OCI-M2 (cell line): ENCODE measurements at regions not wholly inside any gene's neighbourhood (a gene's known extent, or its start where the extent isn't known, plus 50 kb on each side); places are given as distances from the start of the nearest gene placed in this dataset.
"Not testable (repeated sequence)": the region's sequence is repeated elsewhere in the genome, so short reads cannot be mapped to it uniquely, and the experiment has no call there.

Source experiments
- DNase-seq: peaks from one replicate; lab custom pipeline; 2025; ENCODE audit not compliant: unreplicated experiment; lab: John Stamatoyannopoulos, UW

DNA sequence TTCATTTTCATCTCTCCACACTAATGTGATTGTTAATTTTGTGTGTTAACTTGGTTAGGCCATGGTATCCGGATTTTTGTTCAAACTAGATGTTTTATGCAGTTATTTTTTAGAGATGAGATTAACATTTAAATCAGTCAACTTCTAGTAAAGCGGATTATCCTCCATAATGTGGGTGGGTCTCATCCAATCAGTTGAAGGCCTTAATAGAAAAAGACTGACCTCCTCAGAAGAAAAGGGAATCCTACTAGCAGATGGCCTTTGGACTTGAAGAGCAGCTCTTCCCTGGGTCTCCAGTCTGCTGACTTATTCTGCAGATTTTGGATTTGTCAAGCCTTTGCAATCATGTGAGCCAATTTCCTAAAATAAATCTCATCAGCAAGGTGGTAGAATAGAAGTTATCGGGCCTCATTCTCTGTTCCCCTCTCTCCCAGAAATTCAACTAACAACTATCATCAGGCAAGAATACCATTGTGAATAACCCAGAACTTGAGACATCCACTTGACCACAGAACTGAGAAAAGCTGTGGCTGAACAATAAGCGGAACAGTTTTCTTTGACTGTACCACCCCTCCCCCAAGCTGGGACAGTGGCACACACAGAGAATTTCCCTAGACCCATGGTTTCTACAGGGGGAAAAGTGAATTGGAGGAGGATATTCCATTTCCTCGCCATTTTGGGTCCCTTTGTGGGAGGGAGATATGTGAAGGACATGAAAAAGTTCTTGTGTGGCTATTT lies 323.0 kb downstream of the UTRN start:
- no peak for DNase-seq

DNA sequence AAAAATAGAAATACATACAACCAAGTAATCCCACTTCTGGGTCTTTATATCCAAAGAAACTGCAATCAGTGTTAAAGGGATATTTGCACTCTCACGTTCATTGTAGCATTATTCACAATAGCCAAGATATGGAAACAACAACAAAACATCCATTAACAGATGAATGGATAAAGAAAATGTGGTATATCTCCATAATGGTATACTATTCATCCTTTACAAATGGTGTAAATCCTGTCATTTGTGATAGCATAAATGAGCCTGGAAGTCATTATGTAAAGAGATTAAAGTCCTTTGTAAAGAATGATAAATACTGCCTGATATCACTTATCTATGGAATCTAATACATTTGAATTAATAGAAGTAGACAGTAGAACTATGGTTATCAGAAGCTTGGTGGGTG lies 327.7 kb downstream of the UTRN start:
- no peak for DNase-seq

DNA sequence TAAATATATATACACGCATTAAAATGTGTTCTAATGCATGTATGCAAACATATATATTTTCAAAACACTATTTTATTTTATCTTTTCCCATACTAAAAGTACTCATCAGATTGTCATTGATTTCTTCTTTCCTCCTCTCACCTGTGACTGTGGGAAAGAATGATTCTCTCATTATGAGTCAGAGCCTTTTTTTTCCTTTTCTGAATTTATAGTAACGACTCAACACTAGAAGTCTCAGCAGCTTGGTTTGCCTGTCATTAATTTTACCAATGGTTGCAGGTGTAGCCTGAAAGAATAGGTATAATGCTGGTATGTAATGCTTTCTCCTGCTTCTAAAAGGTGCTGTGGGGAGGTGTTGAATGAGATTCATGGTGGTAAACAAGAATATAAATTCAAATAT lies 328.7 kb downstream of the UTRN start:
- no peak for DNase-seq

DNA sequence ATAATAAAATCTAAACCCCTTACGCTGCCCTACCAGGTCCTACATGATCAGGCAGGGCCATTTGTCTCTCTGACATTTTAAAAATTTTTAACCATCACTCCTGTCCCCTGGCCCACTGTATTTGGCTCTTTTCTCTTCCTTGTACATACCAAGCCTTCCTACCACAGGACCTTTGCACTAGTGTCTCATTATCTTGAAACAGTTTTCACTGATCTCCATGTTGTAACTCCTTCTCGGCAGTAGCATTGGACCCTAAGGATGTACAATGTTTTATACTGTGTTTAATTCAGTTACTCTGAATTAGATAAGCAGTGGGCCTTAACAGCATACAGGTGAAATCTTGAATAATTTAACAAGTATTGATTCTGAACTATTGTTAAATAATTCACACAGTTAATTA lies 330.7 kb downstream of the UTRN start:
- no peak for DNase-seq

DNA sequence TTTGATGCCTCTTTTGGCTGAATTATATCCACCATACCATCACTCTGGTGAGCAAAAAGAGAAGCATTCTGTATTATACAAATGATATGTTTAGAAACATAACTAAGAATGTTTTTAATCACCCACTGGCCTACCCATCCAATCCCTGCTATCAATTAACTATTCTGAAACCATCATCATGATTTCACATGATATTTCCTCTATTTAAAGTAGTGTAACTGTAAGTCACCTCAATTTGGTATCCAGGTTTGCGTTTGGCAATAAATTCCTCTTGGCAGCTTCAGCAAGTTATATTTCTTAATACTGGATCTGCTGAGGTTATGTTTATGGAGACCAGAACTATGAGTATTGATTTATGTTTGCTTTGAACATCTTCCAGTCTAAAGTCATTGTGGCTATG lies 332.1 kb downstream of the UTRN start:
- no peak for DNase-seq

DNA sequence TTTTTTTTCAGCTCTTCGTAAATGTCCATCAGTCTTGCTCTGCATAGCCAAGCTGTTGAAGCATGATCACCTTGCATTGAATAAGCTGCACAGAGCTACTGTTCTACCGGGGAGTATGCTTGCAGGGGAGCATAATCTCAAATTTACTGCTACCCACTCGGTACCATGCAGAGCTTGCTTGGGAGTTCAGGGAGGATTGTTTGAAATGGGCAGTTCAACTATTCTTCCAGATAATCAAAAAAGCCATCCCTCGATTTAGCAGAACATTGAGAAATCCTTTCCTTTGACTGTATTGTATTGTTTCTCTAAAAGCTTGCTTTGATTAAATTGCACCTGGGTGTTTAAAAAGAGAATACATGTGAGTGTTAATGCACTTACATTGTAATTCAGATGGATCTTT lies 332.6 kb downstream of the UTRN start:
- DNase-seq = no peak

DNA sequence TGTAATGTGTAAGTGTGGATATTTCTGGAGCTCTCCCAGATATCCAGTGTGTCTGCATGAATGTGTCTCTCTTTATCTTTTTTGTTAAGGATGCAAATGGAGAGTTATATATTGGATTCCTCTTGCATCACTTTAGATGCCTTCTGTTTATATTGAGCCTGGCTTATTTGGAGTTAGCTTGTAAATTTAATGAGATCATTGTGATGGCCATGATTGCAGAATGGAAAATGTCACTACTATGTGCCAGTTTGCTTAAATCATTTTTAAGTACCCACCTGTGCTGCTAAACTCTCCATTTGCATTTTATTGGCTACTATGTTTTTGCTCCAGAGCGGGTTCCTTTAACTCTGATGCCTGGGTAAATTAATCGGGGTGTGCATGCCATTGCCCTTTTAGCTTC lies 334.8 kb downstream of the UTRN start:
- DNase-seq = no peak

DNA sequence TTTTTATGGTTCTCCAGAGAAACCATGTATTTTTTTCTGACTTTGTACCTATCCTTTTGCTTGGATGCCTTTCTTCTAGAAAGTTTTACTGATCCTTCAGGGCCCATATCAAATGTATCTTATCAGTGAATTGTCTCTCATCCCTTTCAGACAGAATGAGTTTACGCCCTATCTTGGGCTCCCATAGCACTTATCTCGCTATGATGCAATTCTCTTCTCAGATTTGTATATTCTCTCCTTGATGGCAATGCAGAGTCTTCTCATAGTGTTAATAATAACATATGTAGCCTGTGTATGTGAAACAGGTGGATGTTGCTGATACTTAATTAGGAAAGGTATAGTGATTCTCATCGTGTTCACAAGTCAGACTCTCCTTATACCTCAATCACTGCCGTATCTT lies 336.2 kb downstream of the UTRN start:
- no peak for DNase-seq

DNA sequence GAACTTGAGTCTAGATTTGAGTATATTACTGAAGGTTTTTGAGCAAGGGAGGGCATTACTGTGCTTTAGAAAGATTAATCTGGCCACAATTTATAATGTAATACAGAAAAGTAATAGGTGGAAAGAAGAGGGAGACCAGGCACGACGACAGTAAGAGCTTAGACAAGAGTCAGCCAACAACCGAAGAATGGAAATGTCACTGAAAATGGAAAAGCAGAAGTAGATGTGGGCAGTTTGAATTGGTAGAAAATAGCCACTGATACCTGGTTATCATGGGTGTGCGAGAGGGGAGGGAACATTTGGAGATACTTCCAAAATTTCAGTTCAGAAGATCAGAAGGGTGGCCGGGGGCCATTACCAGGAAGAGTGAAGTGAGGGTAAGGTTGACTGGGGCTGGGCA lies 339.1 kb downstream of the UTRN start:
- no peak for DNase-seq

DNA sequence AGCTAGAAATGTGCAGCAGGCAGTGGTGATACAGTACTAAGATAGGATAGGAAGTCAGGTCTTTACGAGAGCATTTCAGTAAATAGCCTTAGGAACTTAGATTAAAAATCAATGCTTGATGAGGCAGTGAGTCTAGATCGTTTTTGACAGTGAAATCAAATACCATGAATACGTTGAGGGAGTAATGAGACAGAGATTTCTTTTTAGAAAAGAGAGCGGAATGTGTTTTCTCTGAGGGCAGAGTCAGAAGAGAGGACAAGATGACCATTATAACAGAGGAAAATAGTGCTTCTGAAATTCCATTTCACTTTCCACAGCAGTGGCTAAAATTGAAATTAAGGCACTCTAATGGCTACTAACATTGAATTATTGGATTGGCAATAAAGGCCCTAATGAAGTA lies 339.6 kb downstream of the UTRN start:
- DNase-seq = no peak

DNA sequence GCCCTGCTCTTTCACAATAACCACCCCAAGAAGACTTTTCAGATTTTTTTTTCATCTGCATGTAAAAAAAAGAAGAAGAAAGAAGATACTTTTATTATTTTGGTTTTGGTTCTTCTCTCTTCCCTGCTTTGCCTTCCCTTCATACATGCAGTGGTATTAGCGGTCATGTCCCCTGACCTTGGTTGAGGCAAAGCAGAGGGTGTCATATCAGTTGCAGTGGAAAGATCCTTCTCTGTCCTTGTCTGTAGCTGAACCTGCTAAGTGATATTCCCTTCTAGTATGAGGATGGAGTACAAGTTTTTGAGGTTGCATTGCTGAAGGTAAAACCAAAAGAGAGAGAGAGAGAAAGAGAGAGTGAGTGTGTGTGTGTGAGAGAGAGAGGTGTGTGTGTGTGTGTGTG lies 345.7 kb downstream of the UTRN start:
- no peak for DNase-seq

DNA sequence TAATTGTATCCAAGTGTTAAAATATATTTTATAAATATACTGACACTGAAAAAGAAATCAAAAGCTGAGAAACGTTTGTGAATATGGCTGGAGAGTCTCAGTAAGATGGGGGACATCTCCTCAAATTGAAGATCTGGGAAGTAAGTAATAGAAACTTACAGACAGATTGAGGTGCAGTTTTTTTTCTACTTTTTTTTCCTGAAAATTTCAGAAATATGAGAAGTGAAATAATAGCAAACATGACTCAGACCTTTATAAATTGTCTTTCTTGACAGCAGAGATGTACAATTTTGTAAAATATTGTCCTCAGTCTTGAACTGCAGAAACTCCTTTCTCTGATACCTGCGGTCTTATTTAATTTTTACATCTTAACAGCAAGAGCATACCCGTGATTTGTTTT lies 347.1 kb downstream of the UTRN start:
- DNase-seq = no peak

DNA sequence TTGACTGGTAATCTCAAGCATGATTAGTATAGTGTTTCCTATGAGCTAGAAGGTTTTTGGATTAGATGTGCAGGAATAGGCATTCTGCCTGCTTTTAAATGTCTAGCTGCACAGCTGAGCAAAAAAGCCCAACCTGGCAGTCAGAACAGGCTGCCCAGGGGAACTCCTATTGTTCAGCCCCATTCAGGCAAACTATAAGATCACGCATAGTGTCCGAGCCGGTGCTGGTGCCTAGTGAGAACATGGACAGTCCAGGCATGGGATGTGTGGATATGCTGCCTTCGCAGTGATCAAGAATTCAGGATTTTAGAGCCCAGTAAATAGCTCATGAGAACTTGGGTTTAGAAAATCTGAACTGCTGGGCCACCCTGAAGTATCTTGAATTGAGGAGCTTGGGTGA lies 348.8 kb downstream of the UTRN start:
- DNase-seq = no peak

DNA sequence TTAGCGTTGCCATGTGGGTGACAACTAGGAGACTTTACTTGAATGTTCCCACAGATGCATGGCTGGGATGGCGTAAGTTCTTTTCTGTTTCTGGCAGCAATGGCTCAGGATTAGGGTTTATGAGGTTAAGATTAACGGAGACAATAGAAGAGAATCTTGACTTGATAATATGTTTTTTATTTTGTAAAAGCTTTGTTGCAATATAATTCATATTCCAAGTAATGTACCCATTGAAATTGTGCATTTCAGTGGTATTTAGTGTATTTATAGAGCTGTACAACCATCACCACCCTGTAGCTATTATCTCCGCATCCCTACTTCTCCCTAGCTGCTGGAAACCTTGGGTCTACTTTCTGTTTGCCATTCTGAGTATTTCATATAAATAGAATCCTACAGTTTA lies 349.2 kb downstream of the UTRN start:
- DNase-seq = no peak

DNA sequence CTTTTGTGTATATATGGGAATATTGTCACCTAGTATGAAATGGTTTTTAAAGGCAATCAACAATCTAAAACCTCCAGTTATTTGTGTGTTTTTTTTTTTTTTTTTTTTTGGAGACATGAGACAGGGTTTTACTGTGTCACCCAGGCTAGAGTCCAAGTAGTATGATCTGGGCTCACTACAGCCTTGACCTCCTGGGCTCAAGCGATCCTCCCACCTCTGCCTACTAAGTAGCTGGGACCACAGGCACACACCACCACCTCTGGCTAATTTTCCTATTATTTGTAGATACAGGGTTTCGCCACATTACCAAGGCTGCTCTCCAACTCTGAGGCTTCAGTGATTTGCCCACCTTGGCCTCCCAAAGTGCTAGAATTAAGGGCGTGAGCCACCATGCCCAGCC lies 349.9 kb downstream of the UTRN start:
- no peak for DNase-seq

DNA sequence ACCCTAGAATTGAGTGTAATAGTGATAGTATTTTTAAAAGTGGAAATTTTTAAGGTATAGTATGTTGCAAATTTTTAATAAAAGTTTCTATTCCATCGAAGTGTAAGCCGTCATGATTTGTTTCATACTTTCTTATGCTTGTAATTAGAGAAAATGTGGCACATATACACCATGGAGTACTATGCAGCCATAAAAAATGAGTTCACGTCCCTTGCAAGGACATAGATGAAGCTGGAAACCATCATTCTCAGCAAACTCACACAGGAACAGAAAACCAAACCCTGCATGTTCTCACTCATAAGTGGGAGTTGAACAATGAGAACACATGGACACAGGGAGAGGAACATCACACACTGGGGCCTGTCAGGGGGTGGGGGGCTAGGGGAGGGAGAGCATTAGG lies 350.9 kb downstream of the UTRN start:
- not testable (repeated sequence) for DNase-seq

DNA sequence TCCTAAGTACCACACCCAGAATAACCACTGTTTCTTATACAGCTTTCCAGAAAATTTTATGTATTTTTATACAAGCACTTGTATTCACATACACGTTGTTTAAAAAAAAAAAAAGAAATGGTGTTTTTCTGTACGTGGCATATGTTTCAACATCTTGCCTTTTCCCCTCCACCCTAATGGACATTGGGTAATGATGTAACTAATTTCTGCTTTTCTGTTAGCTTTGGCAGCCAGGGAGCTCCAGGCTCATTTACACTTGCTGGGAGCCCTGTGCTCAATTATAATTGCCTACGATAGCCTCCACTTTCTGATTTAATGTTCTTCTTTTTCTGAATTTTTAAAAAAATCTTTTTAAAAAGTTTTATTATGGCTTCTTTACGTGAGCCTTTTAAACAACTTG lies 352.4 kb downstream of the UTRN start:
- DNase-seq = no peak

DNA sequence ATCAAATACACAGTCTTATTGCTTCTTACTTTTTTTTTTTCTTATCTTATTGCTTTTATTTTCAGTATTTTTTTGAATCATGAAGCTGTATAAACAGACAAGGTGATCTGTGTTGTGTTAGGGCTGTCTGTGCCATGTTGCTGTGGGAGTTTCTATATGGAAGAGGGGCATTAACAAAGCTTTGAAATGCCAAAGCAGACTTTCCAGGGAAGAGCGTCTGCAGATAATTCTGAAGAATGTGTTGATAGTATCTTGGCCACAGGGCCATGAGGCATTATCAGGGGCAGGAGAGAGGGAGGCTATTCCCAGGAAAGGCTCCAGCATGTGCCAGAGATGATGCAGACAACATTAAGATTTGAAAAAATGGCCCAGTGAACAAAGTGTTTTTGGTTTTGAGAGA lies 354.5 kb downstream of the UTRN start:
- no peak for DNase-seq

DNA sequence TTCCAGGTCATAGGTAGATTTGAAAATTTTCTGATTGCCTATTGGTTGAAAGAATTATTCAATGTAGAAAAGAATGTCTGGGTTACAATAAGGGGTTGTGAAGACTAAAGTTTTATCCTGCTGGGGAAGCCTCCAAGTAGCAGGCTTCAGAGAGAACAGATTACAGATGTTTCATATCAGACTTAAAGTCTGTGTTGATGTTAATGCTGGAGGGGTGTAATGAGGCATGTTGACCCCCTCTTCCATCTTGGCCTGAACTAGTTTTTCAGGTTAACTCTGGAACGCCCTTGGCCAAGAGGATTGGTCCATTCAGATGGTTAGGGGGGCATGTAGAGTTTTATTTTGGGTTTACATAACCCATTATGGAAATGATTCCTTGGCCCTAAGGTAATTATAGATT lies 356.2 kb downstream of the UTRN start:
- DNase-seq = no peak

DNA sequence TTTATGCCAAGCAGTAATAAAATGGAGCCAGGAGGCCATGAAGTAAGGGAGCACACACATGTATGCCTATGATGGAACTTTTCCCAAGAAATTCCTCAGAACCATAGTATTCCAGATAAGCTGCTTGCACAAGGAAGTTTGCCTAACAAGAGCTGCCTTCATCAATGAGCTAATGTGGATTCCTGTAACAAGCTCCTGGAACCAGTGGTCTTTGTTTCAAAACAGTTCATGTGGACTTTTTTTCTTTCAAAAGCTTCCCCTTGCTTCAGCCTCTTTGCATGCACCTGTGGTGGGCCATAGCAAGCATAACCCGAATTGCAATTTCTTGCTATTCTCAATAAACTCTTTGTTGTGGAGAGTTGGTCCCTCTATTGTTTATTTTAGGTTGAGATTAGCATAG lies 359.6 kb downstream of the UTRN start:
- DNase-seq = no peak

DNA sequence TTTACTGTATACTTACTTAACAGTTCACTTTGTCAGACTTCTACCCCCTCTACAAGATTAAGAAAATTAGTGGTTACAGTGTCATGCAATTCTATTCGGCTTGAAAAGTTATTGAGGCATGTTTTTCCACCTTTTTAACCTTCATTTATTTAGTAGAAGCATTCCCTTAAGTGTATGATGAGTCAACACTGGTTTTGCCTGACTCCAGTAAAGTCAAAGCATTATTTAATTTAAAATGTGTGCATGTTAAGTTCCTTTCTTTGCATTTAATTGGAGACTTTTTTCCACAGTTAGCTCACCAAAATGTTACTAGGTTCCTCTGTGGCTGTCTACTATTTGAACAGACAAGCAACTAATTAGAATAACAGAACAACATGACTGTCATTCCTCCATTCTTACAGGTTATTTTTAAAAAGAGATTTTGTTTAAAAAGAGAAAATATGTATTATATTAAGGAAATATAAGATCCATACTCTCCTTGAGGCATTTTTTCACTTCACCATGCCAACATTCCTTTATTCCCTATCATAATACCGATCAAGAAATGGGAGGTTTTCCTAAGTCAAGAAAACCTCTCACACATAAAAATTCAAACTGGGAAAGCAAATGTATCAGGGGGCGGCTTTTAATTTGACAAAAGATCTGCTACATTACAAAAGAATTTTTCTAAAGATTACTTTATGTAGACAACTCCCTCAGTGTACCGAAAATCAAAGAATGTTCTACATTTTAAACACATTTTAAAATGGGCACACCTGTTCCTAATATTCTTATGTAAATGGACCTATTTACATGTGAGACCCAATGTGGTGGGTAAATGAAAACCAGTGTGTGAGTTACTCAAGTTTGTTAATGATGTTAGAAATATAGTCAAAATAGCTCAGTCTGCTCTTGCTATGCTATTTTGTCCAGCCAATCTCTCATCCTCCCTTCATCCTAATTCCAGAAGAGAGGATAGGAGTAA lies 361.2 kb downstream of the UTRN start:
- no peak for DNase-seq

DNA sequence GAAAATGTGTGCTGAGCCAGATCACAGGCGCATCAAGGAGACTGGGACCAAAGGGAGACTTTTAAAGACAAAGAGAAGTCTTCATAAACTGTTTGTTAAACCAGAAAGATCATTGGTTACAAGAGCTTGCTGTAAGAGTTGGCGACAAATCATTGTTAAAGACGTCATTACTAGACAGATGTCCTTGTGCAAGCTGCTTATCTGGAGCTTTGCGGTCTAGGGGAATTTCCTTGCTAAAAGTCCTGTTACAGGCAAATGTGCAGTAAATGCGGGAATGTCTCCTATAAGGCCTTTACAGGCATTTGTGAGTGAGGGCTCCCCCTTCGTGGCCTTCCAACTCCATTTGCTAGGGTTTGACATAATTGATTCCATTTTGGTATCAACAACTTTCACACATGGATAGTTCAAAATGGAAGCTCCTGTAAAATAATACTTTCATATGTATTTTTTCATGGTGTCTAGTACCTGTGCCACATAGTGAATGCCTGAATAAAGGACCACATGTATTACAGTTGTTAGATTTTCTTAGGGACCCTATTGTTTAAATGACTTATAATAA lies 362.4 kb downstream of the UTRN start:
- DNase-seq = no peak
